ENCODE measurements at regions not wholly inside any gene's neighbourhood (a gene's known extent, or its start where the extent isn't known, plus 50 kb on each side); places are given as distances from the start of the nearest gene placed in this dataset.

GRCh38 chr5:122517091-122517490 lies 205.1 kb downstream of the SNCAIP start (continued):
- no peak for TF ChIP-seq CSRNP3 (CRISPR knock-in tag; IDR thresholded peaks at IDR 0.05)
- no peak for TF ChIP-seq ZC3H10 (CRISPR knock-in tag; IDR thresholded peaks at IDR 0.05)
- no peak for TF ChIP-seq ZFP3 (CRISPR knock-in tag; IDR thresholded peaks at IDR 0.05)
- TF ChIP-seq, protein P1, sequence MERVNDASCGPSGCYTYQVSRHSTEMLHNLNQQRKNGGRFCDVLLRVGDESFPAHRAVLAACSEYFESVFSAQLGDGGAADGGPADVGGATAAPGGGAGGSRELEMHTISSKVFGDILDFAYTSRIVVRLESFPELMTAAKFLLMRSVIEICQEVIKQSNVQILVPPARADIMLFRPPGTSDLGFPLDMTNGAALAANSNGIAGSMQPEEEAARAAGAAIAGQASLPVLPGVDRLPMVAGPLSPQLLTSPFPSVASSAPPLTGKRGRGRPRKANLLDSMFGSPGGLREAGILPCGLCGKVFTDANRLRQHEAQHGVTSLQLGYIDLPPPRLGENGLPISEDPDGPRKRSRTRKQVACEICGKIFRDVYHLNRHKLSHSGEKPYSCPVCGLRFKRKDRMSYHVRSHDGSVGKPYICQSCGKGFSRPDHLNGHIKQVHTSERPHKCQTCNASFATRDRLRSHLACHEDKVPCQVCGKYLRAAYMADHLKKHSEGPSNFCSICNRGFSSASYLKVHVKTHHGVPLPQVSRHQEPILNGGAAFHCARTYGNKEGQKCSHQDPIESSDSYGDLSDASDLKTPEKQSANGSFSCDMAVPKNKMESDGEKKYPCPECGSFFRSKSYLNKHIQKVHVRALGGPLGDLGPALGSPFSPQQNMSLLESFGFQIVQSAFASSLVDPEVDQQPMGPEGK (CRISPR knock-in tag; IDR thresholded peaks at IDR 0.05; ENCODE audit: borderline replicate concordance), result no peak
- TF ChIP-seq, protein P2, sequence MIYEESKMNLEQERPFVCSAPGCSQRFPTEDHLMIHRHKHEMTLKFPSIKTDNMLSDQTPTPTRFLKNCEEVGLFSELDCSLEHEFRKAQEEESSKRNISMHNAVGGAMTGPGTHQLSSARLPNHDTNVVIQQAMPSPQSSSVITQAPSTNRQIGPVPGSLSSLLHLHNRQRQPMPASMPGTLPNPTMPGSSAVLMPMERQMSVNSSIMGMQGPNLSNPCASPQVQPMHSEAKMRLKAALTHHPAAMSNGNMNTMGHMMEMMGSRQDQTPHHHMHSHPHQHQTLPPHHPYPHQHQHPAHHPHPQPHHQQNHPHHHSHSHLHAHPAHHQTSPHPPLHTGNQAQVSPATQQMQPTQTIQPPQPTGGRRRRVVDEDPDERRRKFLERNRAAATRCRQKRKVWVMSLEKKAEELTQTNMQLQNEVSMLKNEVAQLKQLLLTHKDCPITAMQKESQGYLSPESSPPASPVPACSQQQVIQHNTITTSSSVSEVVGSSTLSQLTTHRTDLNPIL (CRISPR knock-in tag; IDR thresholded peaks at IDR 0.05; ENCODE audit: low read depth), result no peak
- TF ChIP-seq ZFP30 (CRISPR knock-in tag; IDR thresholded peaks at IDR 0.05), result no peak
- no peak for TF ChIP-seq ZNF70 (CRISPR knock-in tag; IDR thresholded peaks at IDR 0.05)
- TF ChIP-seq BACH2 (CRISPR knock-in tag; IDR thresholded peaks at IDR 0.05; ENCODE audit: borderline replicate concordance), result no peak

DNA sequence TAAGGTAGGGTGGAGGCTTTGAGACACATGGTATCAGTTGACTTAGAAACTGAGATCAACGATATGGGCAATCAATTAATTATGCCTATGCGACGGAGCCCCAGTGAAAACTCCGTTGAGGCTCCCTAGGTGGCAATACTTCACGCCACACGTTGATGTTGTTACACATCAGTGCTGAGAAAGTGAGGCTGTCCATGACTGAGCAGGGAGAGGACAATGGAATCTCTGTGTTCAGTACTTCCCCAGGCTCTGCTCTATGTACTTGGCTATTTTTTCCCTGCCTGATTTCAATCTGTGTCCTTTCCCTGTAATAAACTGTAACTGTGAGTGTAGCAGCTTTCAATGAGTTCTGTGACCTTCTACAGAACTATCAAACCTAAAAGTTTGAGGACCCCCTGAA lies 211.7 kb downstream of the SNCAIP start:
- ATAC-seq, result no peak
- TF ChIP-seq TOX (CRISPR knock-in tag; IDR thresholded peaks at IDR 0.05; ENCODE audit: borderline replicate concordance) (no peak), TSHZ2 (CRISPR knock-in tag; IDR thresholded peaks at IDR 0.05) (no peak), GLIS3 (CRISPR knock-in tag; IDR thresholded peaks at IDR 0.05) (no peak), CSRNP3 (CRISPR knock-in tag; IDR thresholded peaks at IDR 0.05) (no peak), ARNTL (CRISPR knock-in tag; IDR thresholded peaks at IDR 0.05; ENCODE audit: borderline replicate concordance, low read depth) (no peak), POU6F1 (CRISPR knock-in tag; IDR thresholded peaks at IDR 0.05; ENCODE audit: borderline replicate concordance, low read depth) (no peak), TCF4 (CRISPR knock-in tag; IDR thresholded peaks at IDR 0.05; ENCODE audit: borderline replicate concordance) (no peak), CSDC2 (CRISPR knock-in tag; IDR thresholded peaks at IDR 0.05) (no peak), ISL1 (CRISPR knock-in tag; IDR thresholded peaks at IDR 0.05) (no peak), ZC3H10 (CRISPR knock-in tag; IDR thresholded peaks at IDR 0.05) (no peak), ZNF70 (CRISPR knock-in tag; IDR thresholded peaks at IDR 0.05) (no peak), BACH2 (CRISPR knock-in tag; IDR thresholded peaks at IDR 0.05; ENCODE audit: borderline replicate concordance) (no peak)

- no peak for ATAC-seq
- TF ChIP-seq ESRRG (CRISPR knock-in tag; IDR thresholded peaks at IDR 0.05) (no peak), ZFP3 (CRISPR knock-in tag; IDR thresholded peaks at IDR 0.05) (no peak), ARNTL (CRISPR knock-in tag; IDR thresholded peaks at IDR 0.05; ENCODE audit: borderline replicate concordance, low read depth) (no peak), ZNF70 (CRISPR knock-in tag; IDR thresholded peaks at IDR 0.05) (no peak), CSRNP3 (CRISPR knock-in tag; IDR thresholded peaks at IDR 0.05) (no peak), RARB (CRISPR knock-in tag; IDR thresholded peaks at IDR 0.05) (no peak), TOX (CRISPR knock-in tag; IDR thresholded peaks at IDR 0.05; ENCODE audit: borderline replicate concordance) (no peak), TSHZ2 (CRISPR knock-in tag; IDR thresholded peaks at IDR 0.05) (no peak), CSDC2 (CRISPR knock-in tag; IDR thresholded peaks at IDR 0.05) (no peak), GLIS3 (CRISPR knock-in tag; IDR thresholded peaks at IDR 0.05) (no peak), SNAI2 (CRISPR knock-in tag; IDR thresholded peaks at IDR 0.05) (no peak)
- TF ChIP-seq, protein P1 (CRISPR knock-in tag; IDR thresholded peaks at IDR 0.05; ENCODE audit: borderline replicate concordance), result no peak
Observed at GRCh38 chr5:122527547-122527946, 215.5 kb downstream of the SNCAIP start.
